ENCODE measurements at regions not wholly inside any gene's neighbourhood (a gene's known extent, or its start where the extent isn't known, plus 50 kb on each side); places are given as distances from the start of the nearest gene placed in this dataset.

DNA sequence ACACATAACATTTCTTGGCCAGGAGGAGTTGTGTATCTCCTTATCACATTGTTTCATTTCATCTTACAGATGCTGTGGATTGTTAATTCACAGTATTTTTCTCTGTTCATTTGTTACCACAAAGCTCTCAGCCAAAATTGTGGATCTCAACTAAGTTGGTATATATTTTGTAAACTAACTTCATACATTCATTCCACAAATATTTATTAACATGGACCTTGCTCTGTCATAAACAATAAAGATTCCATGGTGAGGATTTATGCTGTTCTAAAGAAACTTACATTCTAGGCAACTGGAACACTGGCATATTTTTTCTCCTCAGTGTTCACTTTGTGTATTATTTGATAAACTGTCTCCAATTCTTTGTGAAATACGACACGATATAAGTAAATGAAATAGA, 268.8 kb downstream of the CNTN3 start:
- no peaks in the 10 kb centered on the region for H3K36me3 ChIP-seq
- no peaks in the 10 kb centered on the region for H3K27me3 ChIP-seq (replicated peaks in 1 of 7)
- 84 to 97% (median 93%) methylated on average over 2 of the region's 2 CpGs for WGBS, 5 donors
- TF ChIP-seq POLR2A (IDR thresholded peaks at IDR 0.05) (no peak), POLR2AphosphoS5 (IDR thresholded peaks at IDR 0.05) (no peak)
- TF ChIP-seq, protein P1, sequence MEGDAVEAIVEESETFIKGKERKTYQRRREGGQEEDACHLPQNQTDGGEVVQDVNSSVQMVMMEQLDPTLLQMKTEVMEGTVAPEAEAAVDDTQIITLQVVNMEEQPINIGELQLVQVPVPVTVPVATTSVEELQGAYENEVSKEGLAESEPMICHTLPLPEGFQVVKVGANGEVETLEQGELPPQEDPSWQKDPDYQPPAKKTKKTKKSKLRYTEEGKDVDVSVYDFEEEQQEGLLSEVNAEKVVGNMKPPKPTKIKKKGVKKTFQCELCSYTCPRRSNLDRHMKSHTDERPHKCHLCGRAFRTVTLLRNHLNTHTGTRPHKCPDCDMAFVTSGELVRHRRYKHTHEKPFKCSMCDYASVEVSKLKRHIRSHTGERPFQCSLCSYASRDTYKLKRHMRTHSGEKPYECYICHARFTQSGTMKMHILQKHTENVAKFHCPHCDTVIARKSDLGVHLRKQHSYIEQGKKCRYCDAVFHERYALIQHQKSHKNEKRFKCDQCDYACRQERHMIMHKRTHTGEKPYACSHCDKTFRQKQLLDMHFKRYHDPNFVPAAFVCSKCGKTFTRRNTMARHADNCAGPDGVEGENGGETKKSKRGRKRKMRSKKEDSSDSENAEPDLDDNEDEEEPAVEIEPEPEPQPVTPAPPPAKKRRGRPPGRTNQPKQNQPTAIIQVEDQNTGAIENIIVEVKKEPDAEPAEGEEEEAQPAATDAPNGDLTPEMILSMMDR (IDR thresholded peaks at IDR 0.05 in 8 of 11, conservative IDR thresholded peaks at IDR 0.05 in 3 of 11): no peak
- DNase-seq: no peak
- H3K9me3 ChIP-seq: peaks cover 0 to 9% (median 0%) of the 10 kb centered on the region in 8 donors
- intact Hi-C loops (cut with DNase I; ENCODE audit: low total_unique reads): no loop called here
- H3K4me1 ChIP-seq: no peaks in the 10 kb centered on the region
- H3K4me3 ChIP-seq: no peak overlapping the region
- no peak overlapping the region for H3K27ac ChIP-seq

DNA sequence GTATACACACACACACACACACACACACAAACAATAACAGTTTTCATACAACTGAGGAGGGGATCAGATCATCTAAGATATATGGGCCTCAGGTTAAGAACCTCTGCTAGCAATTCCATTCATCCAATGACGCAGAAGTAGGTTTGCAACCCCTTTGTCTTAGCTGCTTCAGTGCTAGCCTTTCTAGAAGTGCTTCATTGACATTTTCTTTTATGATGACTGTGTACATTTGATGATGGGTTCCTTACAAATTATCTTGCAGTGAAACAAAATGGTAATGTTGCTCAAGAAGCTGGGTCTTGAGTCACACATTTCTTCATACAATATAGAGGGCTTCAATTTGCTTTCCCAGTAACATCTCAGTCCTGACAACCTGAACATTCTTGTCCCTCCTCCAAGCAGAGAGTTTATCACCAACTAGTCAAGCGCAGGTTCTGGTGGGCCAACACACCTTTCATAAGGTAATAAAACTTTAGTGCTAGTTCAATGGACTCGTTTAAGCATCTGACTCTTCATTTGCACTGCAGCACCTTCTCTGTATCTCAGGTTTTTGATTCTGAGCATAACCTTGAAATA, 269.5 kb downstream of the CNTN3 start:
- no peak for DNase-seq

DNA sequence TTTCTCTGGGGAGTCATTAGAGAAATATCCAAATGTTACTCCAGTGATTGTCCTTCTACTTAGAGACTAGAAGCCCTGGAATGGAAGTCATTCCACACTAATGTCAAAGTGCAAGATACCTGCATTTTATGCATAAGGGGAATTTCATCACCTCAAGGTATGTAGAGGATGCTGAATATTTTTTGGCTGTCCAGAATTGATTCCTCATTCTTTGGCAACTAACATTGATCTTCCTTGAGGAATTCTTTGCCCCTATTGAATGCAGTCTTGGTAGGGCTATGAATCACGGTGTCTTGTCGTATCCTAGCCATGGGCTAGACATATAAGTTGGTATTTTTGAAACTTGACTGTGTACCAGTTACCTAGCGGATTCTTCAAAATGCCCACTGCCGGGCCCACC, 271.1 kb downstream of the CNTN3 start:
- no peak for DNase-seq
- Histone ChIP-seq H3K4me3 (no peak overlapping the region), H3K27ac (no peak overlapping the region), H3K36me3 (no peaks in the 10 kb centered on the region), H3K4me1 (no peaks in the 10 kb centered on the region), H3K9me3 (peaks cover 0 to 4% (median 0%) of the 10 kb centered on the region in 8 donors), H3K27me3 (replicated peaks in 1 of 7) (no peaks in the 10 kb centered on the region)
- TF ChIP-seq, protein P1 (IDR thresholded peaks at IDR 0.05 in 8 of 11, conservative IDR thresholded peaks at IDR 0.05 in 3 of 11): no peak
- no peak for TF ChIP-seq POLR2AphosphoS5 (IDR thresholded peaks at IDR 0.05)
- no peak for TF ChIP-seq POLR2A (IDR thresholded peaks at IDR 0.05)
- WGBS, 5 donors: 68 to 99% (median 79%) methylated on average over 4 of the region's 4 CpGs
- intact Hi-C loops (cut with DNase I; ENCODE audit: low total_unique reads): no loop called here

More for the DNA sequence above, 269.5 kb downstream of the CNTN3 start:
- H3K4me1 ChIP-seq: no peaks in the 10 kb centered on the region
- 79 to 86% (median 85%) methylated on average over 3 of the region's 3 CpGs for WGBS, 5 donors
- no peak overlapping the region for H3K27ac ChIP-seq
- TF ChIP-seq, protein P1 (IDR thresholded peaks at IDR 0.05 in 8 of 11, conservative IDR thresholded peaks at IDR 0.05 in 3 of 11): no peak
- TF ChIP-seq POLR2A (IDR thresholded peaks at IDR 0.05) (no peak), POLR2AphosphoS5 (IDR thresholded peaks at IDR 0.05) (no peak)
- no peaks in the 10 kb centered on the region for H3K27me3 ChIP-seq (replicated peaks in 1 of 7)
- no peak overlapping the region for H3K4me3 ChIP-seq
- intact Hi-C loops (cut with DNase I; ENCODE audit: low total_unique reads): no loop called here
- H3K9me3 ChIP-seq: peaks cover 0 to 6% (median 0%) of the 10 kb centered on the region in 8 donors
- H3K36me3 ChIP-seq: no peaks in the 10 kb centered on the region

DNA sequence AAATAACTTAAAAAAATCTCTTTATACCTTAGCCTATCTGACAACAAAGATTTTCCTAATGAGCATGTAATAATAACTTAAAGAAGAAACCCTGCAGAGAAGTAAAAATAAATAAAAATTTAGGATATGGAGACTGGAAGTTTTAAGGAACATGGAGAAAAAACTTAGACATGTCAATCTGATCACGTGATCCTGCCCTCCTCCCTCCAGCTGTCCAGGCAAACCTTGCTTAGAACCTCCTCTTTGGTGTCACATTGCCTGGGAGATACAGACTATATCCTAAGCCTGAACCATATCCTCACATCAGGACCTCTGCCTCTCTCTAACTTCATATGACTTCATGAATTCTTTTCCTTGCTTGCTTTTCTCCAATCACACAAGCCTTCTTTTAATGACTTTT, 275.5 kb downstream of the CNTN3 start:
- 55 to 84% (median 74%) methylated on average over 1 of the region's 1 CpG for WGBS, 5 donors
- H3K9me3 ChIP-seq: peaks cover 0 to 6% (median 0%) of the 10 kb centered on the region in 8 donors
- no peaks in the 10 kb centered on the region for H3K36me3 ChIP-seq
- no peak overlapping the region for H3K4me3 ChIP-seq
- TF ChIP-seq, protein P1 (IDR thresholded peaks at IDR 0.05 in 8 of 11, conservative IDR thresholded peaks at IDR 0.05 in 3 of 11): no peak
- no peak for TF ChIP-seq POLR2AphosphoS5 (IDR thresholded peaks at IDR 0.05)
- no peak for TF ChIP-seq POLR2A (IDR thresholded peaks at IDR 0.05)
- no peaks in the 10 kb centered on the region for H3K27me3 ChIP-seq (replicated peaks in 1 of 7)
- no peaks in the 10 kb centered on the region for H3K4me1 ChIP-seq
- intact Hi-C loops (cut with DNase I; ENCODE audit: low total_unique reads): no loop called here
- DNase-seq: no peak
- H3K27ac ChIP-seq: no peak overlapping the region
